ENCODE measurements at regions not wholly inside any gene's neighbourhood (a gene's known extent, or its start where the extent isn't known, plus 50 kb on each side); places are given as distances from the start of the nearest gene placed in this dataset.

DNA sequence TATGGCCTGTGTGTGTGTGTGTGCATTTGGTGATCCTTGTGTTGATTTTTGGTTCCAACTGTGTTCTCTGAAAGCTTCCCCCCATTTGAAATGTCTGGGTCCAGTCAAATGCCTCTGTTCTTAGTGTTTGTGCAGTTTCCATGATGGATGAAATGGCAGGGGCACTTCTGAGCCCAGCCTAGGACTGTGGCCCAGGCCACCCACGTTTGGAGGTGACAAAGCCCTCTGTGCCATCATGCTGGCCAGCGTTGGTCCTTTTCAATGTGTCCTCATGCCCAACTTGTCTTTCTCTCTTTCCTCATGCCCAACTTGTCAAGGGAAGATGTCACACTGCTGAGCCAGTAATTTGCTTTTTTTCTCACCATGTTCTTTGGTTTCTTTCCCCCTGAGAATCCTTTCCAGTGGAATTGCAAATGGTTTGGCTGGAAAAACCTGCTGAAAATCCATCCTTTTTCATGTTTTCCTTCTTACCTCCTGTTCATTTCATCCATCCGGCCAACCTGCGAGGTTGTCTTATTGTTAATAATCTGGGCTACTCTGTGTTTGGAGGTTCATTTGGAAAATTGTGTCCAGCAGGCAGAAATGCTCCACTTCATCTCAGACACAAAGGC is 113.7 kb upstream of the NAV2 start:
- DNase-seq, result no peak
- no peak for ATAC-seq
- intact Hi-C loops (cut with DNase I), result no loop called here

DNA sequence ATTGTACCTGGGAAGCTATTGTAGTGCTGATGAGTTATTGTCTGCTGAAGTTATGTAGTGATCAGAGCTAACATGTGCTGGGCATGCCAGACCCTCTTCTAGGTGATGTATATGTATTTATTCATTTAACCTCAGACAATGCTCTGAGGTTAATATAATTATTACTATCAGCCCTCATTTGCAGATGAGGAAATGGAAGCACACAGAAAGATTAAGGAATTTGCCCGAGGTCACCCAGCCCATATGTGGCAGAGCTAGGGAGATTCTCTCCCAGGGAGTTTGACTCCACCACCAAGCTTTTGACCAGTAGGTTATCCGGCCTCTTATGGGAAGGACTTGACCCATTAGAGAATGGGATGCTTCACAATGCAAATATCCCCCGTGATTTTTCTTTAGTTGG is 114.2 kb upstream of the NAV2 start:
- DNase-seq (no peak), ATAC-seq (no peak)
- intact Hi-C loops (cut with DNase I), result no loop called here

DNA sequence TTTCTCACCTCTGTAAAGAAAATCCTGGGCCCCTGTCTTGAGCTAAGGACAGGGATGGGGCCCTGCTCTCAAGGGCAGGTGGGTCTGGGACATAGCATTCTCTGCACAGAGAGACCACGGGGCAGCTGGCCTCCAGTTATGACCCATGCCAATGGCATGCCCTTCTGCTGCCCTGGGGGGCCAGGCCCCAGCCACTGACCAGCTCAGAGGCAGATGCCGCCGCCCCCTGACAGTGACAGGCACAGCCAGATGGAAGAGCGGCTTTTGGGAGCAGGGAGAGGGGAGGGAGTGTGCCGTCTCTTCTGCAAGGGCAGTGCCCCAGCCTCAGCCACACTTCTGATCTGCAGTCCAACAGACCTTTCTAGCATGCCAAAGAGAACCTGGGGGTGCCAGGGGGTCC is 114.8 kb upstream of the NAV2 start:
- no peak for DNase-seq
- intact Hi-C loops (cut with DNase I), result no loop called here
- no peak for ATAC-seq

DNA sequence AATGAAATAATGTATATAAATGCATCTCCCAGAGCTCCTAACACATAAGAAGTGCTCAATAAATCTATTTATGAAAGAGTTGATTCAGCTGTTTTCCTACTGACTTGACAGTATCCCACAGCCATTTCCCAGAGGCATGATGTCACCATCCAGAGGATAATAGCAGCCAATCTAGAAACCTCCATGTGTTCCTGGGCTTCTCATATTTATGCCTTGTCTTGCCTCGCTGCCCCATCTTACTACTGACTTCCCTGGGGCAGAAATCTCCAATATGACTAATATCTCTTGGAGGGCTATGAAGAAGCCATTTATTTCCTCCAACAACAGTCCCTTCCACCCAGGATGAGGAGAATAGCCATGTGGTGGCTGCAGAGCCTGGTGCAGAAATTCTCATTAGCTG is 115.4 kb upstream of the NAV2 start:
- ATAC-seq (peak in 1 of 2 donors; percentile 63), DNase-seq (no peak)
- intact Hi-C loops (cut with DNase I), result no loop called here

DNA sequence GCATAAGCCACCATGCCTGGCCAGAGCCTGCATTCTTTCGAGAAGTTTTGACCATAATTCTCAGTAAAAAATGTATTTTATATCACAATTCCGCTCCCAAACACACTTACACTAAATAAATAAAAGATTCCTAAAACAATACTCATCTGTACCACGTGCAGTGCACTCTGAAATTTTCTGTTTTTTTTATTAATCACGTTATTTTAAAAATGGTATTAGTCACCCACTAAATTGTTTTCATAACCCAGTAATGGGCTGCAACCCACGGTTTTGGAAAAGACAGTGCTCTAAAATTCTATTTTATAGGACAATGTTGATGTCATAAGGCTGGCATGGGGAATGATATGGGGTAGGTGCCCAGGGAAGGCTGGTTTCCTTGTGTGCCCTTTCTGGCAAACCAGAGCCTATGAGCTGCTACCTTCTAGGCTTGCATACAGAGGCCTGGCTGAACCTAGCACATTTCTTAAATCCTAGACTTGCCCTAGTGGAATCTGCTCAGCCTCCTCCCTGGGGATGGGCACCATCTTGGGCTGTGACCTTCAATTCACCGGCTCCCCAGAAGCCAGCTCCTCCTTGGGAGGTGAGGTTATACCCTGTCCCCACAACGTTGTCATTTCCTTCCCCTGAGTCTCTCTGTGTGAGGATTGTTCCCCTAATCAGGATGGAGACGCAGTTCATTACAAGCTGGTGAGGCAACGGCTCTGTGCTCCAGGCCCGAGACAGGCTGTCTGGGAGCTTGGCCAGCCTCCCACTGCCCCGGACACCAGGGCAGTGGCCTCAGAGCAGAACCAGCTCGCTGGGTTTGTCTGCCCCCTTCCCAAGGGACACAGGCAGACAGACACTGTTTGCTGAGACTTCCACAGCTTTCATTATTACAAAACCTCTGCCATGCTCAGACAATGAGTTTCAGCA is 116.5 kb upstream of the NAV2 start:
- ATAC-seq (peak; percentile 91 to 92), DNase-seq (peak; percentile 79)
- intact Hi-C loops (cut with DNase I), result no loop called here

DNA sequence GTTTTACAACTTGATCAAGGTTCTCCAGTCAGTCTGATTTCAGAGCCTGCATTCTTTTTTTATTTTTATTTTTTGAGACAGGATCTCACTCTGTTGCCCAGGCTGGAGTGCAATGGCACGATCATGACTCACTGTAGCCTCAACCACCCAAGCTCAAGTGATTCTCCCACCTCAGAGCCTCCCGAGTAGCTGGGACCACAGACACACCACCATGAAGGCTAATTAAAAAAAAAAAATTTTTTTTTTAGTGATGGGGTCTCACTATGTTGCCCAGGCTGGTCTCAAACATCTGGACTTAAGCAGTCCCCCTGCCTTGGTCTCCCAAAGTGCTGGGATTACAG is 117.2 kb upstream of the NAV2 start:
- DNase-seq (no peak), ATAC-seq (no peak)
- intact Hi-C loops (cut with DNase I), result no loop called here

DNA sequence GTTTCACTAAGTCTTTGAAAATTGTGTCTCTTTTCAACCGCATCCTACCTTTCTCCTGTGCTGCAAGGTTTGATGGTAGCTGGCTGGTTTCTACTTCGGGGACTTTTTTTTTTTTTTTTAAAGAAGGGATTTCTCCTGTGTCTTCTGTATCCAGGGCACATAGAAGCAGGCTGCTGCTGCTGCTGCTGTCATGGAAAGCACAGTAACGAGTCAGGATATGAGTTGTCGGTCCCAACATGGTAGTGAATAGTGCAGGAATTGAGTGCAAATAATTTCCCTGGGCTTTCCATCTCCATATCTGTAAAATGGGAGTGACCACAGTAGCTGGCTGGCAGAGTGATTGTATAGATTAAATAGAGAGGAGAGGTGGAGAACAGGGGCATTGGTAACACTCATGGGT is 118.3 kb upstream of the NAV2 start:
- intact Hi-C loops (cut with DNase I), result loop anchor here in 1 of 2 donors (5.0 kb wide), 1 partner anchor 48 kb away; no protein-coding TSS in a partner anchor
- DNase-seq (no peak), ATAC-seq (no peak)

DNA sequence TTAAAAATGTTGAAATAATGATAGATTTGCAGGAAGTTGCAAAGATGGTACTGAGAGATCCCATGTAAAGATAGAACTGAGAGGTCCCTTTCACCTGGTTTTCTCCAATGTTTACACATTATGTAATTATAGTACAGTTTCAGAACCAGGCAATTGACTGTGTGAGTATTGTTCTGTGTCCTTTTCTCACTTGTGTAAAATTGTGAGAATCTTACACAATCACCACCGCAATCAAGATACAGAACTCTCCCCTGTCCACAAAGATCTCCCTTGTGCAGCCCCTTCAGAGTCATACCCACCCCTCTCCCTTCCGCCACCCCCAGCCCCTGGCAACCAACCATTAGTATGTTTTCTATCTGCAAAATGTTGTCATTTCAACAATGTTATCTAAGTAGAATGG is 119.8 kb upstream of the NAV2 start:
- intact Hi-C loops (cut with DNase I), result loop anchor here in 1 of 2 donors (5.0 kb wide), 1 partner anchor 49 kb away; no protein-coding TSS in a partner anchor
- ATAC-seq, result no peak
- no peak for DNase-seq

DNA sequence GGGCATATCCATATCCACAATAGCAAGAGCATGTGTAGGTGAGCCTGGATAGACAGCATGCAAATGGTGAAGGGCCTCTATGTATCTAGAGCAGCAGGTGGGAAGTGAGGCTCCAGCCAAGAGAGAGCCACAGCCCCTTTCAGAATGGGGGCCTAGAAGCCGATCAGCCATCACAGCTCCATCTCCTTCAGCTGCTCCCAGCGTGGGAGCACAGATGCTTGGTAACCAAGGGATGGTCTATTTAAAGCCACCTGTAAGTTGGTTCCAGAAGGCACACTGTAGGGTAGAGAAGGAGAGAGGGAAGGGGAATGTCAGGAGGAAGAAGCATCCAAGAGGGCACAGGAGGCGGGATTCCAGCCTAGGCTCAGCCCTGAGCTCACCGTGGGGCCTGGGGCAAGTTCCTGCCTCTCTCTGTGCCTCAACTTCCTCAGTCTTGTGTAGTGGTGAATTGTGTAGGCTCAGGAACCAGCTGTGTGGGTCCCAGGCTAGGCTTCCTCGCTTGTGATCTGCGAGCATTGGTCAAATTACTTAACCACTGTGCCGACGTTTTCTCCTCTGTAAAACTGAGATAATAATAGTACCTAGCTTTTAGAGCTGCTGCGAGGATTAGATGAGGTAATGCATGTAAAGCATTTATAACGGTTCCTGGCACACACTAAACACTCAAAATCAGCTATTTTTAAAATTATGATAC is 122.9 kb upstream of the NAV2 start:
- DNase-seq (no peak), ATAC-seq (no peak)
- intact Hi-C loops (cut with DNase I), result loop anchor here in 1 of 2 donors (5.0 kb wide), 1 partner anchor 53 kb away; no protein-coding TSS in a partner anchor

DNA sequence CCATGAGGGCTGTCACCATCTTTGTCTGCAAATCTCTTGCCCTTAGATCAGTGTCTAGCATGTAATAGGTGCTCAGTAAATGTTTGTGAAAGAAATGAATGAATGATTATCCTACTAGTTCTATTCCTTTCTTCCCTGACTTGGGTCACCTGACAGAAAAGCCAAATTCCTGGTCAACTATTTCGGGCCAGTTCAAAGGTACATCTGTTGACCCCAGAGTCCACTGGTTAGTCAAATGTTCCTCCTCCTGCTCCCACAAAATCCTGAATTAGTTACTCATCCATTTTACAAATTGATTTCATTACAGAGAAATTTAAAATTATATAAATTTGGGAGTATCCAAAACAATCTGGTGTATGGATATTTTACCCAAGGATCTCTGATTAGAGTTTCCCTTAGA is 124.7 kb upstream of the NAV2 start:
- ATAC-seq (no peak), DNase-seq (no peak)
- intact Hi-C loops (cut with DNase I), result no loop called here

DNA sequence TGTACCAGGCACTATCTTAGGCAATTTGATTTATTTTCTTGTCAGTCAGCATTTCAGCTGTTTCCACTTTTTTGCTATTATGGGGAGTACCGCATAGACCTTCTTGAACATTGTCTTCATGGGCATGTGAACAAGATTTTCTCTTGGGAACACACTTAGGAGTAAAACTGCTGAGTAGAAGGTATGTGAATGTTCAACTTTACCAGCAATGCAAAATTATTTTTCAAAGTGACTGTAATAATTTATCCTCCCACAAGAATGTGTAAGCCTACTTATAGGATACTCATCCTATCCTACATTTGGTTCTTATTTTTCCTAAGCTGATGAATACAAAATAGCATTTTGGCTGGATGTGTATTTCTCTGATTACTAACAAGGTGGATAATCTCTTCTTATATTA is 132.0 kb upstream of the NAV2 start:
- DNase-seq (no peak), ATAC-seq (no peak)
- intact Hi-C loops (cut with DNase I), result no loop called here

DNA sequence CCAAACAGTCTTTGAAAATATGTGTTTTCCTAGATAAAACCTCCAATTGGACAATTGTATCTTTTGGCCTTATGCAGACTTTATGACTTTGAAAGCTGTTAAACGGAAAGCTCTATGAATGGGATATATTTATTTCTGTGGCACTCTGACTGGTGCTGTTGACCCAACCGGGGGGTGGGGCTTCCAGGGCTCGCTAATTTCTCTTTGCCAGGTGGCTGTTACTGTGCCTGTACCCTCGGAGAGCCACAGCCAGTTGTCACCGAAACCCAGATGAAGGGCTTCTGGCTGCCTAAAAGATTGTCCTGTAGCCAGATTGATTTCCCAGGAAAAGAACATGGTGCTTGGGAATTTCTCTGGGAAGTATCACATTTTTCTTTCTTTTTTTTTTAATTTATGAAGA is 132.7 kb upstream of the NAV2 start:
- DNase-seq (no peak), ATAC-seq (no peak)
- intact Hi-C loops (cut with DNase I), result no loop called here

DNA sequence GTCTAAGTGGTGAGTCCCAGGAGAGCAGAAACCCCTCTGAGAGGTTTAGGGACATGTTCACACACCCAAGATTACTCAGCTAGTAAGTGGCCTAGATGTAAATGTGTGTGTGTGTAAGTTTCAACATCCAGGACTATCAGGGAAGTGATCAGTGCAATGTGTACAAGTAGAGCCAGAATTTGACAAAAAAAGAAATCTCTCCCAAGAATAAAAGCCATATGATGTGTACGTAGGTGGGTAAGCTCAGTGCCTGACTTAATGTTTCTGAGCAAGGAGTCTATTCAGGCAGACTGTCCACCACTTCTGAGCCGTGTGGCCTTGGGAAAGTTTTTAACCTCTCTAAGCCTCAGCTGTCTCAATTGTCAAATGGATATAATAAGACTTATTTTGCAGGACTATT is 133.8 kb upstream of the NAV2 start:
- ATAC-seq, result no peak

DNA sequence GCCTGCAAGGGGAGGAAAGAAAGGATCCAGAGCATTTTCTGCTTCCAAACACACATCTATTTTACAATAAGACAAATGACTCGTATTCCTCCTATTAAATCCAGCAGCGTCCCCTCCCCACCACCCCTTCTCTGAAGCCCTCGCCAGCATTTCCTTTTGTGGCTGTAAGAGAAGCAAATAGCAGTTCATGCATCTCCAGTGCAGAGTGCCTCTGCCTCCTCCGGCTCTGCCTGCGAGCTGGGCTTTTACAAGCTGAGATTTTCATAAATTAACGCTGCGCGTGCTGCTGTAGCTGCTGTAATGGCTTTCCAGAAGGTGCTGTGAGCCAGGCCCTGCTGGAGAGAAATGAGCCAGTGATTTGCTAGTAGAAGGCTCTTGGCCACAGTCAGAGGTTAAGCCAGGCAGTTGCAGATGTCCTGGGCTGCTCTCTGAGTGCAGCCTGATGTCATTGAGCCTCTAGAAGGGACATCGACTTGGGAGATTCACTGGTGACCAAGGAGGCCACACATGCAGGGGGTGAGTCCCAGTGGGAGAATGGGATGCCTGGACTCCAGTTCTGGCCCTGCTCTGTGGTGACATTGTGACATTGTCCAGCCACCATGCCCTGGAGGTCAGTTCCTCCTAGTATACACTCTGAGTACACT is 134.5 kb upstream of the NAV2 start:
- DNase-seq, result no peak
- intact Hi-C loops (cut with DNase I), result no loop called here
- peak; percentile 53 to 77 for ATAC-seq

More for the DNA sequence above, 133.8 kb upstream of the NAV2 start:
- DNase-seq, result no peak
- intact Hi-C loops (cut with DNase I), result no loop called here

DNA sequence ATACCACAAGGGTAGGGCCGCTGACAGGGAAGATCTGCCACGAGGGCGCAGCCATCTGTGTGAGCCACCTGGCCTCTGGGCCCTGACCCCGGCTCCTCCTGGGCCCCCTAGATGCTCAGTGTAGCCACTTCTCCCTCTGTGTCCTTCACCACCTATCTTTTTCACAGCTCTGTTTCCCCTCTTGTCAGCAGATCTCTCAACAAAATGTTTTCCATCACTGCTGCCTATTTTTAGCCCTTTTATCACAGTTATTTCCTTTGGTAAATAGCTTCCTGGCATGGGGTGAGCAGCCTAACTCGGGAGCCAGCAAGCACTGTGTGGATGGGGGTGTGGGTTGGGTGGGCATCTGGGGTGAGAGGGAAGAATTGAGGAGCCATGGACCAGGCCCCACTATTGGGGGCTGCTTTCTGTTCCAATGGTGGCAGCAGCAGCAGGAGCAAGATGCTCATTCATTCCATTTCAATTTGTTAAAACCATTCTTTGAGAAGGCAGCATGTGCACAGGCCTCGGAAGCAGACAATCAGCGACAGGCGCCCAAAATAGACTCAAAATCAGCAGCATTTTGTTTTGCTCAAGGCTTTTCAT is 135.2 kb upstream of the NAV2 start:
- no peak for DNase-seq

DNA sequence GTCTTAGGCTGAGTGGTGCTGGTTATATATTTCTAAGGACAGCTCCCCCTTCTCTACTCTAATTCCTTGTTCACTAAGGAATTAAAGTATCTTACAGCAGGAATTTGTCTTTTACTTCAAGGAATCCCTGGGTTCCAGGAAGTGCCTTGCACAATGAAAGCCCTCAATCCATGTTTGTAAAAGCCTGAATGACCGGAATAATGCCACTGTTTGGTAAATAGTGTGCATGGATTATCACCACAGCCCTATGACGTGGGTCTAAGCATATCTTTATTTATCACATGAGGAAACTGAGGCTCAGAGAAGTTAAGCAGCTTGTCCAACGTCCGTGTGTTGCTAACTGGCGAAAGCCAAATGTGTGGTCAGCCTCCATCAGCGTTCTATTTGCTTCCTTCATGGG is 135.7 kb upstream of the NAV2 start:
- no peak for ATAC-seq
- intact Hi-C loops (cut with DNase I), result no loop called here

More for the DNA sequence above, 135.2 kb upstream of the NAV2 start:
- intact Hi-C loops (cut with DNase I), result no loop called here
- ATAC-seq, result peak; percentile 64 to 69

DNA sequence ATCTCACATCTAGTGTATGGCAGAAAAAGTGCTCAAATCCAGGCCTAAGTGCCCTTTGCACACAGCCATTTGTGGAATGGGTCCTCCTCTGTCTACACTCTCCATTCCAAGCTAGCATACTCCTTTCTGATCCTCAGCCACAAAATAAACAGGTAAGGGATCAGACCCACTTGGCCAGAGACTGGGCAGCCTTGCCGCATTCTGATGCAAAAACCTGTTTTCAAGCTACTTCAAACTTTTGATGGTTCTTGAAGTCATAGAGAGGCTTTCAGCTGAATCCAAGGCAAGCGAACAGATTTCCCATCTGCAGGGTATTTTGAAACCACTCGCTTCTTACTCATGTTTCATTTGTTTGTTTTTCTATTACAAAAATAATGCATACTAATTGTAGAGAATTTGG is 136.6 kb upstream of the NAV2 start:
- DNase-seq, result no peak
- intact Hi-C loops (cut with DNase I), result no loop called here
- ATAC-seq, result no peak

More for the DNA sequence above, 135.7 kb upstream of the NAV2 start:
- DNase-seq, result no peak

DNA sequence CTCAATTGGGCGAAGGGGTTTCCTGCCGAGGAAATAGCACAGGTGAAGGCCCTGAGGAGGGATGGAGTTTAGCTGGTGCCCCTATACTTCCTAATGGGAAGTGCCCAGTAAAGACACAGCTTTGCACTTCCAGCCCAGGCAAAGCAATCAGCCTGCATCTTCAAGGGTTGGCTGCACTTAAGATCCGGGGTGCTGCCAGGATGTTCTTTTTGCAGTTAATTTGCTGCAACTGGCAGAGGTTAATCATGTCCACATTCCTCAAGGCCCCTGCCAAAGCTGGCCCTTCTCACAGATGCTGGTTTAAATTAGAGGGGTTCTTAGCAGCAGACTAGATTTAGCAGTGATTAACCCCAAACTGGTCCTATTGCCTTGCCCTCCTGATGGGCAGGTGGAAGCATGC is 137.7 kb upstream of the NAV2 start:
- intact Hi-C loops (cut with DNase I), result no loop called here
- DNase-seq, result no peak
- ATAC-seq, result no peak

DNA sequence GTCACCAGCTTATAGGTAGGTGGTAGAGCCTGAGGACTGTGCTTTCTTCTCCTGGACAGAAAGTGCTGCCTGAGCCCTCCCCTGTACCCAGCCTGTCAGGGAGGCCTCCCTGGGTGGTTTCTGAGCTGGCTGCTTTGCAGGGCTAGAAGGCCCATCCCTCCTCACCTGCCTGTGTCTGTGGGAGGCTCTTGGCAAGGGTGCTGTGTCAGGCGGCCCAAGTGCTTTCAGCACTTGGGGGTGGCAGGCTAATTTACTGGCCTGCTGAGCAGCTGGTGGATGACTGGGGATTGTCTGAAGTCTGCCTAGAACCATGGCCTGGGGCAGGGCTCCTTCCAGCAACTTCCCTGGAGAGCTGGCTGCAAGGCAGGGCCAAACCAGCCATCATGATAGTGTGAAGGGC is 139.0 kb upstream of the NAV2 start:
- intact Hi-C loops (cut with DNase I), result no loop called here
- DNase-seq (peak; percentile 44), ATAC-seq (peak; percentile 81 to 82)

Data from left cardiac atrium (tissue), 4 donors.